ENCODE measurements at regions not wholly inside any gene's neighbourhood (a gene's known extent, or its start where the extent isn't known, plus 50 kb on each side); places are given as distances from the start of the nearest gene placed in this dataset.

DNA sequence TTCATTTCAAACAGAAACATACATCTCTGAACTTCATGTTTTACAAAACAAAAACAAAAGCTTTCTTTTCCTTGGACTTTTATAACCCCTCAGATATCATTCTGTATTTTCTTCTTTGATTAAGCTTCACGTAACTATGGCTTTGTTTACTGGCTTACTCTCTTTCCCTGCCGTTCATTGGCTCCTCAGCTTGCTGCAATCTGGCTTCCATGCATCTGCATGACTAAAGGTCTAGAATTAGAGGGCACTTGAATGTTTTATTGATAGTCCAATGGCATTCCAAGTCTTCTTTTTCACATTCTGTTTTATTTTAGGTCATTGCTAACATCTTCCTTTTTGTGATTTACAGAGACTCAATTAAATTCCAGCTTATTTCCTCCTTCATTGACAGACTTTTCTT is 487.6 kb downstream of the GRXCR1 start:
- no peak for DNase-seq (ENCODE audit: low read depth, low spot score)
- no peaks in the 10 kb centered on the region for H3K79me2 ChIP-seq (ENCODE audit: control insufficient read depth, insufficient read depth, low read length)
- dilution Hi-C loops (cut with MboI; ENCODE audit: extremely low pct_ligation_motif_present, low sequenced_read_pairs) (no loop called here), intact Hi-C loops (cut with micrococcal nuclease) (no loop called here)
- H3K9me3 ChIP-seq (replicated peaks; ENCODE audit: control insufficient read depth, insufficient read depth, low read length), result peaks cover 1% of the 10 kb centered on the region
- no TSS peak for BruUV-seq (replicated peaks)
- no peaks in the 10 kb centered on the region for H3K27me3 ChIP-seq (ENCODE audit: control insufficient read depth in 2 of 2, insufficient read depth in 2 of 2, low read length in 2 of 2)
- no peak for TF ChIP-seq POLR2AphosphoS5 (IDR thresholded peaks at IDR 0.05; ENCODE audit: insufficient read depth, low read depth, low read length)
- no peak for TF ChIP-seq FOS (IDR thresholded peaks at IDR 0.05; ENCODE audit: borderline replicate concordance, insufficient read depth, low read length)
- TF ChIP-seq GATA2 (IDR thresholded peaks at IDR 0.05; ENCODE audit: insufficient read depth, insufficient read length, low read depth, low read length), result no peak
- no peak for TF ChIP-seq JUN (IDR thresholded peaks at IDR 0.05; ENCODE audit: borderline replicate concordance, insufficient read depth, insufficient read length, low read depth)
- no peak for TF ChIP-seq EZH2 (IDR thresholded peaks at IDR 0.05; ENCODE audit: borderline replicate concordance, low read depth, low read length, severe bottlenecking)
- TF ChIP-seq POLR2A (IDR thresholded peaks at IDR 0.05; ENCODE audit: low read depth, low read length), result no peak
- TF ChIP-seq, protein P1, sequence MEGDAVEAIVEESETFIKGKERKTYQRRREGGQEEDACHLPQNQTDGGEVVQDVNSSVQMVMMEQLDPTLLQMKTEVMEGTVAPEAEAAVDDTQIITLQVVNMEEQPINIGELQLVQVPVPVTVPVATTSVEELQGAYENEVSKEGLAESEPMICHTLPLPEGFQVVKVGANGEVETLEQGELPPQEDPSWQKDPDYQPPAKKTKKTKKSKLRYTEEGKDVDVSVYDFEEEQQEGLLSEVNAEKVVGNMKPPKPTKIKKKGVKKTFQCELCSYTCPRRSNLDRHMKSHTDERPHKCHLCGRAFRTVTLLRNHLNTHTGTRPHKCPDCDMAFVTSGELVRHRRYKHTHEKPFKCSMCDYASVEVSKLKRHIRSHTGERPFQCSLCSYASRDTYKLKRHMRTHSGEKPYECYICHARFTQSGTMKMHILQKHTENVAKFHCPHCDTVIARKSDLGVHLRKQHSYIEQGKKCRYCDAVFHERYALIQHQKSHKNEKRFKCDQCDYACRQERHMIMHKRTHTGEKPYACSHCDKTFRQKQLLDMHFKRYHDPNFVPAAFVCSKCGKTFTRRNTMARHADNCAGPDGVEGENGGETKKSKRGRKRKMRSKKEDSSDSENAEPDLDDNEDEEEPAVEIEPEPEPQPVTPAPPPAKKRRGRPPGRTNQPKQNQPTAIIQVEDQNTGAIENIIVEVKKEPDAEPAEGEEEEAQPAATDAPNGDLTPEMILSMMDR (IDR thresholded peaks at IDR 0.05; ENCODE audit: extremely low read depth in 1 of 2, insufficient read depth in 1 of 2, low read depth in 1 of 2, low read length in 2 of 2), result no peak
- no peak for TF ChIP-seq MAX (IDR thresholded peaks at IDR 0.05; ENCODE audit: insufficient read depth, insufficient read length)
- no peak for TF ChIP-seq MYC (IDR thresholded peaks at IDR 0.05; ENCODE audit: low read depth, low read length)
- H3K27ac ChIP-seq (ENCODE audit: insufficient read depth, low read depth, low read length), result no peak overlapping the region
- ChIA-PET POLR2A (no interaction called here), CTCF (no interaction called here)
- H3K9me1 ChIP-seq (replicated peaks; ENCODE audit: control insufficient read depth, extremely low read depth, insufficient read depth, low read length), result no peaks in the 10 kb centered on the region
- H3K4me3 ChIP-seq (replicated peaks in 1 of 3; ENCODE audit: insufficient read depth in 1 of 3, low read depth in 1 of 3, low read length in 3 of 3), result no peak overlapping the region
- no peak overlapping the region for H2AFZ ChIP-seq (ENCODE audit: low read depth, low read length)
- no peak for FAIRE-seq
- H3K36me3 ChIP-seq (ENCODE audit: control insufficient read depth in 2 of 2, extremely low read depth in 1 of 2, insufficient read depth in 2 of 2, low read length in 2 of 2), result no peaks in the 10 kb centered on the region
- no peak overlapping the region for H3K9ac ChIP-seq (replicated peaks; ENCODE audit: extremely low read depth, insufficient read depth, low read length)
- no peaks in the 10 kb centered on the region for H4K20me1 ChIP-seq (replicated peaks; ENCODE audit: control insufficient read depth, extremely low read depth, insufficient read depth, low read length)
- H3K4me1 ChIP-seq (ENCODE audit: control insufficient read depth, extremely low read depth, insufficient read depth, low read length), result no peaks in the 10 kb centered on the region
- H3K4me2 ChIP-seq (ENCODE audit: insufficient read depth, low read length), result no peak overlapping the region
